ENCODE measurements at regions not wholly inside any gene's neighbourhood (a gene's known extent, or its start where the extent isn't known, plus 50 kb on each side); places are given as distances from the start of the nearest gene placed in this dataset.

DNA sequence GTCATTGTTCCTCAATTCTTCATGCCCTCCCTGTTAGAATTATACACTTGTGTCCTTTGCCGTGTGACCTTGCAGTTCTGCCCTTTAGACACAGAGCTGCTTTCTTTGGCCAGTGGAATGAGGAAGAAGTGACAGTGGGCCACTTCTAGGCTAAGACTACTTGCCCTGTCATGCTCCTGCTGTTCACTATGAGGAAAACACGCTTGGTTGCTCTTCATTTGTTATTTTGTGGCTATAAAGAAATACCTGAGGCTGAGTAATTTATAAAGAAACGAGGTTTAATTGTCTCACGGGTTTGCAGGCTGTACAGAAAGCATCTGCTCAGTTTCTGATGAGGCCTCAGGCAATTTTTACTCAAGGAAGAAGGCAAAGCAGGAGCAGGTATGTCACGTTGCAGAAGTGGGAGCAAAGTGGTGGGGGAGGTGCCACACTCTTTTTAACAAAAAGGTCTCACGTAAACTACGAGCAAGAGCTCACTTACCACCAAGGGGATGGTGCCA lies 279.1 kb upstream of the DMAC1 start:
- WGBS, 4 donors = 67 to 75% (median 73%) methylated on average over 7 of the region's 7 CpGs

DNA sequence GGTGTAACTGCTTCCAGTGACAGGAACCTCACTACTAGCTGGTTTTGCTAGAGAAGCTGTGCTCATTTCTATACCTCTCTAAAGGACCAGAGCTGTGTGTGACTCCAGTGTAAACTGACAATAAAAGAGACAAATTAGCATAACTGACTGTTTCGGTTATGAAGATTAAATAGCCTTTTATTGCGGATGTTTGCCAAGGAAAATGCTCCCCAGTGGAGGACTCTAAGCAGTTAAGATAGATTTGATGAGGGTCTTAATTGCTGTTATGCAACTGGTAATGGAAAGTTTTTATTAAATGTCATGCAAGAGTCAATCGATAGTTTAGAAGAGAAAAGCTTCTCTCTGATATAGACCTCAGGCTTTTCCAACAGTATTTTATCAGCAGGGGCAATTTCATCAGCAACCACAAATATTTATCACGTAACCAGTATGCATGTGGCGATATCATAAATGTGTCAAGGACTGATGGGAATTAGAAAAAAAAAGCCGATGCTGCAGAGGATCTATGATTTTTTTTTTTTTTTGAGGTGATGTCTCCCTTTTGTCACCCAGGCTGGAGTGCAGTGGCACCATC lies 275.2 kb upstream of the DMAC1 start:
- no peak for DNase-seq
- Histone ChIP-seq H3K4me3 (no peak overlapping the region), H3K36me3 (replicated peaks in 1 of 2) (no peaks in the 10 kb centered on the region), H3K27me3 (no peaks in the 10 kb centered on the region), H3K27ac (no peak overlapping the region), H3K4me1 (replicated peaks in 1 of 2) (no peaks in the 10 kb centered on the region), H3K9me3 (replicated peaks in 1 of 3) (no peaks in the 10 kb centered on the region)
- TF ChIP-seq, protein P1, sequence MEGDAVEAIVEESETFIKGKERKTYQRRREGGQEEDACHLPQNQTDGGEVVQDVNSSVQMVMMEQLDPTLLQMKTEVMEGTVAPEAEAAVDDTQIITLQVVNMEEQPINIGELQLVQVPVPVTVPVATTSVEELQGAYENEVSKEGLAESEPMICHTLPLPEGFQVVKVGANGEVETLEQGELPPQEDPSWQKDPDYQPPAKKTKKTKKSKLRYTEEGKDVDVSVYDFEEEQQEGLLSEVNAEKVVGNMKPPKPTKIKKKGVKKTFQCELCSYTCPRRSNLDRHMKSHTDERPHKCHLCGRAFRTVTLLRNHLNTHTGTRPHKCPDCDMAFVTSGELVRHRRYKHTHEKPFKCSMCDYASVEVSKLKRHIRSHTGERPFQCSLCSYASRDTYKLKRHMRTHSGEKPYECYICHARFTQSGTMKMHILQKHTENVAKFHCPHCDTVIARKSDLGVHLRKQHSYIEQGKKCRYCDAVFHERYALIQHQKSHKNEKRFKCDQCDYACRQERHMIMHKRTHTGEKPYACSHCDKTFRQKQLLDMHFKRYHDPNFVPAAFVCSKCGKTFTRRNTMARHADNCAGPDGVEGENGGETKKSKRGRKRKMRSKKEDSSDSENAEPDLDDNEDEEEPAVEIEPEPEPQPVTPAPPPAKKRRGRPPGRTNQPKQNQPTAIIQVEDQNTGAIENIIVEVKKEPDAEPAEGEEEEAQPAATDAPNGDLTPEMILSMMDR (IDR thresholded peaks at IDR 0.05) = no peak
- no peak for TF ChIP-seq POLR2A (IDR thresholded peaks at IDR 0.05)
- intact Hi-C loops (cut with DNase I) = no loop called here
- WGBS, 4 donors = 54 to 72% (median 68%) methylated on average over 6 of the region's 6 CpGs

More for the DNA sequence above, 279.1 kb upstream of the DMAC1 start:
- Histone ChIP-seq H3K4me1 (replicated peaks in 1 of 2) (no peaks in the 10 kb centered on the region), H3K36me3 (replicated peaks in 1 of 2) (no peaks in the 10 kb centered on the region), H3K9me3 (replicated peaks in 1 of 3) (no peaks in the 10 kb centered on the region), H3K4me3 (no peak overlapping the region), H3K27me3 (no peaks in the 10 kb centered on the region), H3K27ac (no peak overlapping the region)
- TF ChIP-seq, protein P1 (IDR thresholded peaks at IDR 0.05) = no peak
- no peak for TF ChIP-seq POLR2A (IDR thresholded peaks at IDR 0.05)
- intact Hi-C loops (cut with DNase I) = no loop called here
- no peak for DNase-seq

DNA sequence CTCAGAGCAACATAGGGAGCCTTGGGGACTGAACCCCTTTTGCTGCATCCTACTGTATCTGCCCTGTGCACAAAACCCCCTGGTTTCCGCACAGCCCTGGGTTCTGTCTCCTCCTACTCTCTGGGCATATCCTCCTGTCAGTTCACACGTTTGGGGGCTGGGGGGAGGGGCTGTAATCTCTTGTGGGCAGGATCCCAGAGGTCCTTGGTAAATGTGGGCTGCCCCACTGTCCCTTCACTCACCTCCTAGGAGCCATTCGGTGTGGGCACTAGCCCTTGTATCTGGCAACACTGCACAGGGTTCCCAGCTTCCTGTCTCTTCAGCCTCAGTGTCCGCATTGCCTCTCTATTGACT lies 271.8 kb upstream of the DMAC1 start:
- H3K4me3 ChIP-seq = no peak overlapping the region
- 61 to 71% (median 66%) methylated on average over 4 of the region's 4 CpGs for WGBS, 4 donors
- H3K27ac ChIP-seq = no peak overlapping the region
- DNase-seq = no peak
- H3K9me3 ChIP-seq (replicated peaks in 1 of 3) = no peaks in the 10 kb centered on the region
- TF ChIP-seq, protein P1 (IDR thresholded peaks at IDR 0.05) = no peak
- no peak for TF ChIP-seq POLR2A (IDR thresholded peaks at IDR 0.05)
- H3K4me1 ChIP-seq (replicated peaks in 1 of 2) = no peaks in the 10 kb centered on the region
- H3K27me3 ChIP-seq = no peaks in the 10 kb centered on the region
- intact Hi-C loops (cut with DNase I) = no loop called here
- no peaks in the 10 kb centered on the region for H3K36me3 ChIP-seq (replicated peaks in 1 of 2)

DNA sequence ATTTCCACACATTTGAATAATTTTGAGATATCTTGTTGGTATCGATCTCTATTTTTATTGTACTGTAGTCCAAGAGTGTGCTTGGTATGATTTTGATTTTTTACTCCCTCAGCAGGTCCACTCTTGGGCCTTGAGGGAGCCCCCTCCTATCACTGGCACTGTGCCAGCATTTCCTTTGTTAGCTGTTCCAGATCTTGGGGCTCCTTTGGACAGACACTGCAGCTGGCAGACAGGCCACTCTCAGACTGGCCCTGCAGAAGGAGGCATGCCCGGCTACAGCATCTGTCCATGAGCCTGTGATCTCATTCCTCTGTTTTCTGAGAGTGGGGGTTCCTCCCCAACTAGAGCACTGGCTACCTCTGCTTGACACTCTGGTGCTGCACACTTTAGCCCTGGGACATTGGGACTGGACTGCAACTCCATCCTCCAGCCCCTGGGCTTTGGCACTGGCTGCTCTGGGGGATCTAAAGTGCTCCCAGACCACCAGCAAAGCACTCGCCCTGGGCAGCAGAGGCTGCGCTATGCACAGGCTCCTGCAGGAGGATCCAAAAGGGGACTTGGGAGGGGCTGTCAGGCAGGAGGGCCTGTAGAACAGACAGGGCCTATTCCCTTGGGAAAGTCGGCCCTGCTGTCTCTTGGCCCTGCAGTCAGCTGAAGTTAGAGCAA lies 271.3 kb upstream of the DMAC1 start:
- Histone ChIP-seq H3K4me3 (no peak overlapping the region), H3K9me3 (replicated peaks in 1 of 3) (no peaks in the 10 kb centered on the region), H3K27me3 (no peaks in the 10 kb centered on the region), H3K27ac (no peak overlapping the region), H3K4me1 (replicated peaks in 1 of 2) (no peaks in the 10 kb centered on the region), H3K36me3 (replicated peaks in 1 of 2) (no peaks in the 10 kb centered on the region)
- DNase-seq = no peak
- TF ChIP-seq, protein P1 (IDR thresholded peaks at IDR 0.05) = no peak
- TF ChIP-seq POLR2A (IDR thresholded peaks at IDR 0.05) = no peak
- 56 to 72% (median 67%) methylated on average over 2 to 5 of the region's 5 CpGs for WGBS, 4 donors
- intact Hi-C loops (cut with DNase I) = no loop called here

Measured in adrenal gland (tissue), 9 donors.